ENCODE measurements at regions not wholly inside any gene's neighbourhood (a gene's known extent, or its start where the extent isn't known, plus 50 kb on each side); places are given as distances from the start of the nearest gene placed in this dataset.

DNA sequence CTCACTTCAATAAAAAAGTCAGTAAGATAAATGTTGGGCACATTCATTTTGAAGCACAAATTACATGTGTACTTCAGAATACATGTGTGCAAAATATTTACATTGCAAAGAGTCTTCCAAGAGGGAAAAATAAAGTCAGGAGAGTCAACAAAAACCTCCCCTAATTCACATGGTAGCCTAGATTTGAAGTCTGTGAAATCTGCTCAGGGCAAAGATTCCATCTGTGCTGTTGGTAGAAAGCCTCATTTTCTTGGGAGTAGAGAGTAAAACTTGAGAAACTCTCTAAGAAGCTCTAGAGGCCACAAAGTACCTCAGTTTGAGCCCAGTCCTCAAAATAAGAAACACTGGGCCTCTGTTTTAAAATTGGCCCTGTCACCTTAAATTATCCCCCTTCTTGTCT is 303.4 kb downstream of the RAB28 start:
- DNase-seq: no peak

DNA sequence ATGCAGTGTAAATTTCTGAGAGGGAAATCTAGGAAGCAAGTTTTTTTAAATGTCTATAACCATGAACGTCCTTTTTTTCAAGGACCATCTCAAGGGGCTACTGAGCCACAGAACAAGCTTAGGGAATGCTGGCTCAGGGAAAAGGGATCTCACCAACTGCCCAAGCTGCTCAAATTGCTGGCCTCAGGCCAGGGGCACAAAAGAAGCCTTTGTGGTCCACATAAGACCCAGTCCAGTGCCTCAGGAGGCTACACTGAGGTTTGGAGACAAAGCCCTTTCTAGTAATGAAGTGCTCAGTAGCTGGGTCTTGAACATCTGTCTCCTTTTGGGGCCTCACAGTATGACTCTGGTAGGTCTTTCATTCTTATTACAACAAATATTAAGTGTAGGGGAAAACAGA is 305.5 kb downstream of the RAB28 start:
- DNase-seq: no peak

DNA sequence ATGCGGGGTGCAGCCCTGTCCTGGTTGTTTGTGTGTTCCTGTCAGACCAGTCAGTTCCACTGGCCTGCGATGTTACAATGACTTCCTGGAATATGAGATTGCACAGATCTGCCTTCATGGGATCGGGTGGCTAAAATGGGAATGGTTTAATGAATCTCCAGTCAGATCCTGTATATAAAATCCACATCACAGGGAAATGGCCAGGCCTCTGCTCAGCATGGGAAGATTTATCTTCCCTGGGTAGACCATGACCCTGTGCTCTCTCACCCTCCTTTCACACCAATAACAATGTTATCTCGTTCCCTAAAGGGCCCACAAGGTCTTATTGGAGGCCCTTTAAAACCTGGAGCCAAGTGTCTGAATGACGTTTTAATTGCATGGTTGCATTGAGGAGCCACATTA is 307.4 kb downstream of the RAB28 start:
- DNase-seq: no peak

DNA sequence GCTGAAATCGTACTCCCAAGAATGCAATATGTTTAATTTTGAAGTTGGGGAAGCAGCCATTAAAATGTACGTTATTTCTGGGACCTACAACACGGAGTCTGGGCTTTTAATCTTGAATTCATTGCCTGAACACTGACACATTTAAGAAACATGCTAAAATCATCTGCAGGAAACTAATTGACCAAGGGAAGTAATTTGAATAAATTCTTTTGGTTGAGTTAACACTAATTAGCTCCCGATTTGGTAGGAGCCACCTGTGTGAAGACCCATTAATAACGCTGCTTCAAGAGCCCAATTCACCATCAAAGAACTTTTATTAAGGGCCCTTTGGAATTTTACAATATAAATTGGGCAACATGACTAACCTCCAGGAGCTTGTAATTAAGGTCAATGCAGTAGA is 309.2 kb downstream of the RAB28 start:
- no peak for DNase-seq

GRCh38 chr4:13174001-13174400 is 310.1 kb downstream of the RAB28 start:
- no peak for DNase-seq

- DNase-seq: no peak
Measured at GRCh38 chr4:13171292-13172057, 312.7 kb downstream of the RAB28 start.

- no peak for DNase-seq
Measured at GRCh38 chr4:13169731-13170525, 314.2 kb downstream of the RAB28 start.

DNA sequence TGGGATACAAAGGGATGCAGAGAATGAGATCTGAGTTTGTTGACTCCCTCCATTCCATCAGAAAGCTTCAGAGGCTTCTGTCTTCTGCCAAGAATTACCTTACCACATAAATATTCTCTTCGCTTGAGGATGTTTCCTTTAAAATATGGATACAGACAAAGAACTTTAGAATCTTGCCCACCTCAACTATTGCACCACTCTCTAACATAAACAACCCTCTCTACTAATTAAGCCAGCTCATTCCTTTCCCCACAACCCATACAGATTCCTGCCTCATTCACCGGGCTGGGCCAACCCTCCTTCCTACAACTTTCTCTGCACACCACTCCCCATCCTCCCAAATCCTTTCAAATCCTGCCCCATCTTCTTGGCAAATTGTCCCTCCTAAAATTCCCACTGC is 315.8 kb downstream of the RAB28 start:
- DNase-seq: no peak

DNA sequence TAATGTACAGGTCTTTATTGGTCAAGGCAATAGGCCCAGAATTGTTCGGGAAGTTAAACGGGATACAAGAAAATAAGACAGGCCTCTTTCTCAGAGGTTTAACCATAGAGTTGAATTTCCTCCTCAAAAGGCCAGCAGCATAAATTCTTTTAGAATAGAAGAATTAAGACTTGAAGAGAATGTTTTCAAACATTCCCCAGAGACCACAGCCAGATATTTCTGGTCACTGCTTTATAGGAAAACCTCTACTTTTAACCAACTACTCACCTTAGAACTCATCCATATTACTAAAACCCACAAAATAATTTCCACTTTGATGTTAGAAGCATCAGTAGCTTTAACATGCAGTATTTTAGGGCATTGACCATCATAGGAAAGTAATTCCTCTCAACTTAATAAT is 317.9 kb downstream of the RAB28 start:
- no peak for DNase-seq

GRCh38 chr4:13164783-13165331 is 319.3 kb downstream of the RAB28 start:
- DNase-seq: no peak

DNA sequence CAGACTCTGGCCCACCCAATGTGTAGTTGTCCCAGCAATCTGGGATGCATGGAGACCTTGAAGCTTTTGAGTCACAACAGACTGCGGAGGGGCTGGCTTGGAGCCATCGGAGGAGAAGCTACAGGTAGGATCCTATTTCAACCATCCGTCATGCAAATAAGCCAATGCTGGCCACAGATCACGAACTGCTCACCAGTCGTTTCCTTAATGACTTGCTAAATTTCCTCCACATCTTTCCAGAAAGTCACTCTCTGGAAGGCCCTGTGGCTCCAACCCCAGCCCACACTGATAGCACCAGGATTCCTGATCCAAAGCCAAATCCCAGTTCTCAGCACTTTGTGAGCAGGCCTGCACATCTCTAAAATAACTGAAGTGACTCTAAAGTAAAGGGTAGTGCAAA is 321.3 kb downstream of the RAB28 start:
- no peak for DNase-seq

DNA sequence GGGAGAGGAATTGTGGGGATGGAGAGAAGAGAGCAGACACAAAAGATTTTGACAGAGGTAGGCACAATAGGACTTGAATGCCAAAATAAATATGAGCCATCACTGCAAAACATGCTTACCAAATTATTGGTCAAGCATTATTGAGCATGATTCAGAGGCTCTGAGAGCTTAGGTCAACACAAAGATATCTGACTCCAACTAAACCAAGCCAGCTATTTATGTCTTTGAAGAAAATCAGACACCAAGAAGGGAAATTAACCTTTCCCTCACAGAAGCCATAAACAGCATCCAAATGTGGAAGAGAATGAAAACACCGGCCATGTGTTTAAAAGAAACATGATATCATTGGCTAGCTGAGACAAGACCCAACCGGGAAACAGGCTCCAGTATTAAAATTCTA is 323.2 kb downstream of the RAB28 start:
- DNase-seq: no peak

DNA sequence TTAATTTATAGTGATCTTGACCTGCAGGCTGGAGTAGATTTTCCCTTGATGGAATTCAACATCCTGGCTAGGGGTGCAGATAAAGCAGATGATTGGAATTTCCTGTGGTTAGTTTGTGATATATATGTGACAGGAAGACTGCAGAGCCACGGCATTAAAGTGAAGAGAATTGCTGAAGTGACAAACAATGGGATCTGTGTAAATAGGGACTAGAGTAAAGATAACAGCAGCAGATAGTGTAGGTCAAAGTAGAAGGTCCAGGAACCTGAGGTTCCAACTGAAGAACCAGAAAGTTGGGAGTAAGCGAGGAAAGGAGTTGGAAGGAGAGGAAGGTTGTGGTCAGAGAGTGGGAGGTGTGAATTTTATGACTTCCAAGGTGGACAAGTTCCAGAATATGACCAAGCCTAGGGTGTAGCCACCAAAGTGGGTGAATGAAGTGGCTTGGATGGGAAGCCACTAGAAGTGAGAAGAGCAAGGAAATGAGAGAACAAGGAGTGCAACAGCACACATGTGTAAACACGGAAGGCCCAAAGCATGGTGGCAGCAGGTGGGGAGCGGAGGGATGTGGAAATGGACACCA is 325.0 kb downstream of the RAB28 start:
- no peak for DNase-seq

DNA sequence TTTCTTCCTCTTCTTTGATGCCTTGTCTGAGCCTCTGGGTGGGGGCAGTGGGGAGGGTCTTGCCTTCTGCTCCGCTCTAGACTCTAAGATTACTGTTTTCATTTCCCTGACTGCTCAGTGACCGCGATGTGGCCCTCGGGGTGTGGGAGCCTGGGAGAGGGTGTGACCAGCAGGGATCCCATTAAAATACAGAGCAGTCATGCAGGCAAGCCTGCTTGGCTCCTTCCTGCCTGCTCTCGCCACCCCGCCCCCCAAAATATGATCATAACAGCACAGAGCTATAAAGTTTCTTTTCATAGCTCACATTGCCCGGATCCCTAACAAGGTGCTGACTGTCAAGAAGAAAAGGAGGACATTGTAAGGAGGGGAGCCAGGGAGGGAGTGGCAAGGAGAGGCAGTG is 332.9 kb downstream of the RAB28 start:
- DNase-seq: no peak

- DNase-seq: no peak
Measured at GRCh38 chr4:13143222-13144070, 340.7 kb downstream of the RAB28 start.

DNA sequence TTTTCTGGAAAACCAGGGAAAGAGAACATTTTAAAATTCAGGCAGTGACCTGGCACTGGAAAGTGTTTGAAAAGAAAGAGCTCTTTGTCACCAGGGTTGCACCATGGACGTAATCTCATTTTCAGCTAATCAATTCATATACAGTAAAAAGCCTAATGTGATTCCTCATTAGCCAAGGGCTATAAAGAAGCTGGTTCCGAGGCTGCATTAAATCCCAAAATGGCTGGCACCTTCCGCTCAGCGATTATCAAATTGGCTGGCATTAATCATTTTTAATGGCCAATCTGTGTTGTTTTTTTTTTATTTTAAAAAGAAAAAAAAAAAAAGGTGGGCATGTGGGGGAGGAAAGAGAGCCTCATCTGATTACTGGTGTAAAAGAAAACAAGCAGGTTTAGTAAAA is 341.4 kb downstream of the RAB28 start:
- no peak for DNase-seq

DNA sequence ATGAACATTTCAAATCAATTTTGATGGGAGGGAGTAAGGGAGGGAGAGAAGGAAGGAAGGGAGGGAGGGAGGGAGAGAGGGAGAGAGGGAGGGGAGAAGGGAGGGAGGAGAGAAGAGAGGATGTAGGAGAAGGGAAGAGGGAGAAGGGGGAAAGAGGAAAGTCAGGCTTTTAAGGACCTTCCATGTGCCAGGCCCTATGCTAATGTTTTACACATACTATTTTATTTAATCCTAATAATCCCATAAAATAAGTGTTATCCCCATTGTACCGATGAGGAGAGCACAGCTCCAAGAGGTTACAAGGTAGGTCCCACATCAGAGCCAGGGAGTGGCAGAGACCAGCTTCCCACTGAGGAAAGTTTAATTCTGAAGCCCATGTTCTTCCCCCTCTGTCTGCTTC is 341.9 kb downstream of the RAB28 start:
- DNase-seq: no peak

- no peak for DNase-seq
Measured at GRCh38 chr4:13137390-13137789, 346.8 kb downstream of the RAB28 start.

DNA sequence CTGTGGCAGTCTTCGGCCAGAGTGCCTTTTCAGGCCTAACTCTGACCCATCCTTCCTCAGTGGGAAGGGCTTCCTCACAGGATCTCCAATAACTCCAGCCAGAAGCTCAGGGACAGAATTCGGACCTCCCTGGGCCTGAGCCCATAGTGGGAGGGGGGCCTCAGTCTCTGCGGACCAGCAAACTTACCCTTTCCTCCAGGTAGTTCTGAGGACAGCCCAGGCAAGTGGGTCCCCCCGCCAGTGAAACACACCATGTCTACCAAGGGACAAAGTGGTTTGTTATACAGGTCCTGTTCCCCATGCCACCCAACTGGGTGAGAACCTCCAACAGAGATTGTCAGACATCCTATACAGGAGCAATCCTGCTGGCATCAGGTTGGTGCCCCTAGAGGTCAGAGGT is 350.4 kb downstream of the RAB28 start:
- no peak for DNase-seq

DNA sequence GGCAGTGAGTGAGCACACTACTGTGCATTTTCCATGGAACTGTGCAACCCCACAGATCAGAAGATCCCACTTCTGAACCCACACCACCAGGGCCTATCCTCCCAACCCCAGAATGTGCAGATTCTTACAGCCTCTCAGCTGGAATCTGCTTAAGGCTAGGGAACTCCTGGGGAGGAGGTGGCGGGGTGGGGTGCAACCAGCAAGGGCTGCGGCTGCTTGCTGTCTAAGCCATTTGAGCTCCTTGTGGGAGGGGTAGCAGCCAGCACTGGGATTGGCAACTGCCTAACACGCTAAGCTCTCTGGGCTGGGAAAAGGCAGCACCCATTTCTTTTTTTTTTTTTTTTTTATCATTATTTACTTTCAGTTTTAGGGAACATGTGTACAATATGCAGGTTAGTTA is 353.3 kb downstream of the RAB28 start:
- no peak for DNase-seq

DNA sequence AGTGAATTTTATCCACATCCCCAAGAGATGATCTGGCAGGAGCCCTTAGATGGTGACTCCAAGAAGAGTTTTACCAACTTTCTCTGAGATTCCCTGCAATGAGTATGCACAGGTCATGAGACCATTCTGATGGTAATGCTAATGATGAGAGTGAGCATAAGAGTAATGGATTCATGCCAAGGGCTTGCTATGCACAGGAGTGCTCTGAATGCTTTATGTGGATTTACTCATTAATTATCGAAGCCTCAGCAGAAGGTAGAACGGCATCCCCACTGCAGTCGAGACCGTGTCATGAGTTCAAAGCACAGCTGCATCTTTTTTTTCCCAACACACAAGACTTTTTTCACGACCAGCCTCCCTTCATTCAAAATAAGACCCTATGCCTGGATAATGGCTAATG is 355.0 kb downstream of the RAB28 start:
- no peak for DNase-seq

GRCh38 chr4:13126976-13127910 is 356.9 kb downstream of the RAB28 start:
- no peak for DNase-seq

Measured in activated CD4-positive, alpha-beta T cell treated with anti-CD3 and anti-CD28 coated beads for 48 hours (primary cell).